Gastrocnemius medialis (tissue), 4 donors: ENCODE measurements at regions not wholly inside any gene's neighbourhood (a gene's known extent, or its start where the extent isn't known, plus 50 kb on each side); places are given as distances from the start of the nearest gene placed in this dataset.

Experiments used
- CTCF ChIP-seq, 5 experiments: fragments of 450-650 bp in 3 of 5; fragments of 200-600 bp in 2 of 5; sonication (generic) in 2 of 5; IDR thresholded peaks in 4 of 5; conservative IDR thresholded peaks in 1 of 5; 1 replicate in 4 of 5; 2 replicates in 1 of 5; pipeline ENCODE4 v1.5.1; 2016 to 2019; ENCODE audit warnings: antibody characterized with exemption in 5 of 5, mild to moderate bottlenecking in 3 of 5, moderate library complexity in 3 of 5
- POLR2A ChIP-seq, 2 donors: fragments of 450-650 bp; IDR thresholded peaks; one replicate each; pipeline ENCODE4 v1.6.1; 2017; ENCODE audit warnings: antibody characterized with exemption in 2 of 2, mild to moderate bottlenecking in 2 of 2, moderate library complexity in 2 of 2

GRCh38 chr1:189786761-189787160 is 690.9 kb downstream of the BRINP3 start:
- TF ChIP-seq CTCF (IDR thresholded peaks at IDR 0.05 in 4 of 5, conservative IDR thresholded peaks at IDR 0.05 in 1 of 5) (no peak), POLR2A (IDR thresholded peaks at IDR 0.05) (no peak)
